ENCODE measurements at regions not wholly inside any gene's neighbourhood (a gene's known extent, or its start where the extent isn't known, plus 50 kb on each side); places are given as distances from the start of the nearest gene placed in this dataset.

GRCh38 chr4:18878561-18878960, 857.0 kb upstream of the LCORL start:
- no peak for DNase-seq (ENCODE audit: low read depth in 2 of 2)

GRCh38 chr4:18869166-18869565, 847.6 kb upstream of the LCORL start:
- DNase-seq (ENCODE audit: low read depth in 2 of 2) = no peak

- no peak for DNase-seq (ENCODE audit: low read depth in 2 of 2)
Observed at GRCh38 chr4:18860836-18861530, 839.4 kb upstream of the LCORL start.

GRCh38 chr4:18859468-18859867, 837.9 kb upstream of the LCORL start:
- no peak for DNase-seq (ENCODE audit: low read depth in 2 of 2)

- no peak for DNase-seq (ENCODE audit: low read depth in 2 of 2)
Observed at GRCh38 chr4:18858229-18858922, 836.8 kb upstream of the LCORL start.

- DNase-seq (ENCODE audit: low read depth in 2 of 2) = no peak
Observed at GRCh38 chr4:18850867-18851266, 829.3 kb upstream of the LCORL start.

- DNase-seq (ENCODE audit: low read depth in 2 of 2) = no peak
Observed at GRCh38 chr4:18847249-18847890, 825.8 kb upstream of the LCORL start.

- no peak for DNase-seq (ENCODE audit: low read depth in 2 of 2)
Observed at GRCh38 chr4:18846313-18846712, 824.8 kb upstream of the LCORL start.

- no peak for DNase-seq (ENCODE audit: low read depth in 2 of 2)
Observed at GRCh38 chr4:18844726-18845125, 823.2 kb upstream of the LCORL start.

GRCh38 chr4:18842431-18842830, 820.9 kb upstream of the LCORL start:
- no peak for DNase-seq (ENCODE audit: low read depth in 2 of 2)

- no peak for DNase-seq (ENCODE audit: low read depth in 2 of 2)
Observed at GRCh38 chr4:18840481-18840880, 818.9 kb upstream of the LCORL start.

- no peak for DNase-seq (ENCODE audit: low read depth in 2 of 2)
Observed at GRCh38 chr4:18816228-18816895, 794.8 kb upstream of the LCORL start.

- no peak for DNase-seq (ENCODE audit: low read depth in 2 of 2)
Observed at GRCh38 chr4:18815779-18816173, 794.2 kb upstream of the LCORL start.

- DNase-seq (ENCODE audit: low read depth in 2 of 2) = no peak
Observed at GRCh38 chr4:18815081-18815778, 793.7 kb upstream of the LCORL start.

GRCh38 chr4:18813771-18814170, 792.2 kb upstream of the LCORL start:
- DNase-seq (ENCODE audit: low read depth in 2 of 2) = no peak

- DNase-seq (ENCODE audit: low read depth in 2 of 2) = no peak
Observed at GRCh38 chr4:18813055-18813454, 791.5 kb upstream of the LCORL start.

GRCh38 chr4:18803781-18804180, 782.2 kb upstream of the LCORL start:
- DNase-seq (ENCODE audit: low read depth in 2 of 2) = no peak

GRCh38 chr4:18798123-18798522, 776.6 kb upstream of the LCORL start:
- no peak for DNase-seq (ENCODE audit: low read depth in 2 of 2)

- no peak for DNase-seq (ENCODE audit: low read depth in 2 of 2)
Observed at GRCh38 chr4:18795794-18796193, 774.2 kb upstream of the LCORL start.

- no peak for DNase-seq (ENCODE audit: low read depth in 2 of 2)
Observed at GRCh38 chr4:18777190-18777930, 755.8 kb upstream of the LCORL start.

GRCh38 chr4:18767921-18768320, 746.4 kb upstream of the LCORL start:
- DNase-seq (ENCODE audit: low read depth in 2 of 2) = no peak

Data from stimulated activated CD4-positive, alpha-beta T cell treated with anti-CD3 and anti-CD28 coated beads, Interleukin-4, amount 100 ng/mL, for 48 hours (primary cell).